Left ventricle myocardium superior (tissue), 1 donor: ENCODE measurements at regions not wholly inside any gene's neighbourhood (a gene's known extent, or its start where the extent isn't known, plus 50 kb on each side); places are given as distances from the start of the nearest gene placed in this dataset.

ENCODE experiments used
- ATAC-seq: fragments of 200-7000 bp; cut with Tn5 transposase; one replicate; pipeline ENCODE4 v1.9.1; 2020; ENCODE audit warnings: mild to moderate bottlenecking, moderate library complexity
- DNase-seq: peaks from one replicate; pipeline ENCODE4 v3.0.0-alpha.2; 2020
- intact Hi-C: fragments of 100-400 bp; cut with micrococcal nuclease; formaldehyde crosslinking; loops from one replicate; pipeline ENCODE4 v1.11.0; 2022
- donor health status: DM: no; HTN: yes; CAD: no; lungs with severe emphysema.

DNA sequence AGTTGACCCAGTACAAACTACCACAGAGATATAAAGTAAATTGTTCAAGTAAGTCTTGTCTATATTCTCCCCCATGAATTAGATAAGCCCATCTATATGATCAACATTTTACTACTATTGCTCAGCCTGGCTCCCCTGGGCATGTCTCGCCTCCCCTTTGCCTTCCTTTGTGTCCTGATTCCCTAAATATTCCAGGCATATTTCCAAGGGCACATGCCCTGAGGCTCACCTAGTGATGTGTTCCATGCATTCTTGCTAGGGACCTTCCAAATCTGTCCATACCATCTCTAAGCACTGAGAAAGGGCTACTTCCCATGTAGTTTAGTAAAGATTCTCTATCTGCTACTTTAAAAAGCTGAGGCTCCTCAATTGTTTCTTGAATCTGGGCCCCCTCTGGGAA lies 163.1 kb upstream of the ADRA1D start:
- DNase-seq (no peak), ATAC-seq (no peak)
- intact Hi-C loops: no loop called here

DNA sequence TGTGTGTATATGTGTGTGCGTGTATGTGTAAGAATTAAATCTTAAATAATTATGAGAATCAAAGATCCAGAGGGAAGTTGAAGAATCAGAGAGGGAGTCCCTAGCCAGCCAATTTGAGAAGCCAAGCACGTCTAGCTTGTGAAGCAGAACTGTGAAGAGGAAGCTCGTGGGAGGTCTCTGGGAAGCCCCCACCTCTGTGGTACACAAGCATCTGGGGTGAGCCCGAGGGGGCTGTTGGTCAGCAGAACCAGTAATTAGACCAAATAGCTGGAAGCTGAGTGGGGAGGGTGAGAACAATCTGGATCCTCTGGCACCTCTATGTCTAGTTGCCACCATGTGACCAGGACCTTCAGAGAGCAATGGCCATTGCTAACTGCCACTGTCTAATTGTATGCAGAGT lies 162.7 kb upstream of the ADRA1D start:
- DNase-seq (no peak), ATAC-seq (no peak)
- intact Hi-C loops: no loop called here

DNA sequence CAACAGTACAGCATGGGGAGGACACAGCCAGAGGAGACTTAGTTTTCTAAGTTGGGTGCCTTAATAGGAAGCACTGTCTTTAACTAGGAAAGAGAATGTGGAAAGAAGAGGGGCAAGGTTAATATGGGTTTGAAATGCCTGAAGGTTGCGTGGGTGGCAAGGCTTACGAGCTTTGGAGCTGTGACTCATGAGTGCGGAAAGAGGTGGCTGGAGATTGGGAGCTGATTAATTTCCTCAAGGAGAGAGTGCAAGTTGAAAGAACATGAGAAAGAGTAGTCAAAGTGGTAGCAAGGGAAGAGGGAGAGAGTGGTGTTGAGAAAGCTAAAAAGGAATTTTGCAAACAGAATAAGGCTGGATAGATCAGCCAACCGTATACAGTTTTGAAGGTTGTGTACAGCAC lies 157.5 kb upstream of the ADRA1D start:
- DNase-seq (no peak), ATAC-seq (no peak)
- intact Hi-C loops: no loop called here

DNA sequence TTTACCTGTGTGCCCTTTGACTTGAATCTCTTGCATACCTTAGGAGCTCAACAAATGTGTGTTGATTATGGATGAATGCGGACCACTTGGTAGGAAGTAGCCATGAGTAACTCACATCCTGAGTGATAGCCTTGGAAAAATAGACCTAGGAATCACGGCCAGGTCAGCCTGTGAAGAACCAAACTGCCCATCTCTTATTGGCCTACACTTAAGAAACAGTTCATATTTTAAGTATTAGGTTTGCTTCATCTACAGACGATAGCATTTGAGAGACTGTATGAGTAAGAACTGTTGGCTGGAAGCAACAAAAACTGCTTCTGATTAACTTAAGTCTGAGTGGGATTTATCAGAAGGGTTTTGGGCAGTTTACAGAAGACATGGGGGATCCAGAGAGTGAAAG lies 152.5 kb upstream of the ADRA1D start:
- ATAC-seq (no peak), DNase-seq (no peak)
- intact Hi-C loops: no loop called here

DNA sequence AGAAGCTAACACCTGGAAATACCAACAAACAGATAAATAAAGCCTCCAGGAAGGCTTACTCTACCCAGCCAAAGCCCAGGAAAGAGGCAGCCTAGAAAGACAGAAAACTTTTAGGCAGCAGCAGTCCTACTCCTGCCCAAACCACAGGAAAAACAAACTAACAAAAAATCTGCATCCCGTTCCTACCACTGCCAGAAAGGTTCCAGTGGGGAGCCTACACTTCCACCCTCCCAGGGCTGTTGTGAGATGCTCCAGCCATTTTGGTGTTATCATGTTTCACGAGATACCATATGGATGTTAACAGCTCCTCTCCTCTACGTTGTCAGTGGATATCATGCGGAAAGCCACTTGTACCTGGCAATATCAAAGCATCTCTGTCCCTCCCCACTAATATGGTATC lies 135.9 kb upstream of the ADRA1D start:
- intact Hi-C loops: no loop called here
- ATAC-seq (no peak), DNase-seq (no peak)

DNA sequence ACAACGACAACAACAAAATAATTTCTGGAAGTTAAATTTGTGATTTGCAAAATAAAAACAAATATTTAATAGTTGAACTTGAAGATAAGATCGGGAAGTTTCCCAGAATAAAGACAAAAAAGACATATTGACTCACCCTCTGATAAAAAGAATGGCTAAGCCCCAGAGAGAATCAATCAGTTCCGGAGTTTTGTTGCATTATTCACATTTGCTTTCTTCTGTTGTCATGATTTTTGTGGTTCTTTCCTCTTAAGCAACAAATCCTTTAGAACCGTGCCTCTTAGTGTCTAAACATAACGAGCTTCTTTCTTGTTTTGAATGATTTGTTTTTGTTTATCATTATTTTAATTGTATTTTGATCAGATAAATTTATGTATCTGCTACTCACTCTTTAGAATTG lies 134.9 kb upstream of the ADRA1D start:
- intact Hi-C loops: no loop called here
- no peak for DNase-seq
- ATAC-seq: no peak

- no peak for DNase-seq
- intact Hi-C loops: no loop called here
- no peak for ATAC-seq
These were observed 126.8 kb upstream of the ADRA1D start for GRCh38 chr20:4375881-4376280.

DNA sequence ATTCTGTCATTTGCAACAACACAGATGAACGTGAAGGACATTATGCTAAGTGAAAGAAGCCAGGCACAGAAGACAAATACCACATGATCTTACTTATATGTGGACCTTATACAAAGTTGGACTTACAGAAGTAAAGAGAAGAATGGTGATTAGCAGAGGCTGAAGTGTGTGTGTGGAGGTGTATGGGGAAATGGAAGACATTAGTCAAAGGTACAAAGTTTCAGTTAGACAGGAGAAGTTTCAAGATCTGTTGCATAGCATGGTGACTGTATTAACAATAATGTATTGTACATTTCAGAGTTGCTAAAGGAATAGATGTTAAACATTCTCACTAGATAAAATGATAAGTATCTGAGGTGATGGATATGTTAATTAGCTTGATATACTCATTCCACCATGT lies 124.4 kb upstream of the ADRA1D start:
- DNase-seq: no peak
- no peak for ATAC-seq
- intact Hi-C loops: no loop called here

- ATAC-seq: no peak
These were observed 122.7 kb upstream of the ADRA1D start for GRCh38 chr20:4371623-4372251.

DNA sequence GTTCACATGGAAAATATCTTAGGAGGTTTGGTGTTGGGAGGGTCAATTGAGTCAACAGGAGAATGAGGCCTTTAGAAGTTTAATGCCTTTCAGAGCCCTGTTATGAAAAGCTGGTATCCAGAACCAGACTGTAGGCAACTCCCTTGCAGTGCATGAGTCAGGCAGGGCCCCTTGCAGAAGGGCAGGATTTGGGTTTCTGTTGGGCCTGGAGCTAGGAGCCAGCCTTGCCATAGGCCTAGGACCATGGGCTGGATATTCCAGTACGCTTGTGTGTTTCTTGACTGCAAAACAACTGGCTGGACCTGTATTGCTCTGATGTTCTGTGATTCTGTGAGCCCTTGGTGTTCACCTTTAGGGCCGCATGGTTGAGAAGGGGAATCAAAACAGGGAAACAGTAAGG lies 121.8 kb upstream of the ADRA1D start:
- ATAC-seq (no peak), DNase-seq (no peak)
- intact Hi-C loops: no loop called here

More at GRCh38 chr20:4371623-4372251, 122.7 kb upstream of the ADRA1D start:
- DNase-seq: no peak
- intact Hi-C loops: no loop called here

- intact Hi-C loops: no loop called here
- ATAC-seq: no peak
- DNase-seq: no peak
These were observed 120.7 kb upstream of the ADRA1D start for GRCh38 chr20:4369798-4370124.

GRCh38 chr20:4369119-4369797 lies 120.2 kb upstream of the ADRA1D start:
- DNase-seq: no peak
- intact Hi-C loops: no loop called here
- ATAC-seq: no peak

- intact Hi-C loops: no loop called here
- no peak for ATAC-seq
These were observed 117.0 kb upstream of the ADRA1D start for GRCh38 chr20:4366076-4366475.

DNA sequence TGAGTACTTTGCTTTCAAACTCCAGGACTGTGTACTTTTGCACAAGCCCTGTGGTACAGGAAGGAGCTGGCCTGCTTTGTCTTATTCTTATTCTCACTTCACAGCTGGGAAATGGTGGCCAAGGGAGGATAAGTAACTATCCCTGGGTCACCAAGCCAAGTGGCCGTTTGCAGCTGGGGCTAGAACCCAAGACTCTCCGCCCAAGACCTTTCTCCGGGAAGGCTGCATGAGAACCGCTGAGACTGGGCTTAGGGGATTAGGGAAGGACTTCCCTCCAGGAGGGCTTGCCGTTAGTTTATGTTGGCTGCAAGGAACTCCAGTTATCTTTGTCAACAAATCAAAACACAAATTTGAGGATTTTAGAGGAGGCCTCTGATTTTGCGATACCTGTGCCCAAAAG lies 109.5 kb upstream of the ADRA1D start:
- intact Hi-C loops: no loop called here
- ATAC-seq: peak; percentile 41
- DNase-seq: no peak

More at GRCh38 chr20:4366076-4366475, 117.0 kb upstream of the ADRA1D start:
- DNase-seq: no peak

GRCh38 chr20:4352348-4352747 lies 103.3 kb upstream of the ADRA1D start:
- no peak for DNase-seq
- no peak for ATAC-seq
- intact Hi-C loops: no loop called here

GRCh38 chr20:4350096-4350495 lies 101.0 kb upstream of the ADRA1D start:
- intact Hi-C loops: no loop called here
- DNase-seq (no peak), ATAC-seq (no peak)

- intact Hi-C loops: no loop called here
- no peak for ATAC-seq
- no peak for DNase-seq
These were observed 95.6 kb upstream of the ADRA1D start for GRCh38 chr20:4344670-4345069.

DNA sequence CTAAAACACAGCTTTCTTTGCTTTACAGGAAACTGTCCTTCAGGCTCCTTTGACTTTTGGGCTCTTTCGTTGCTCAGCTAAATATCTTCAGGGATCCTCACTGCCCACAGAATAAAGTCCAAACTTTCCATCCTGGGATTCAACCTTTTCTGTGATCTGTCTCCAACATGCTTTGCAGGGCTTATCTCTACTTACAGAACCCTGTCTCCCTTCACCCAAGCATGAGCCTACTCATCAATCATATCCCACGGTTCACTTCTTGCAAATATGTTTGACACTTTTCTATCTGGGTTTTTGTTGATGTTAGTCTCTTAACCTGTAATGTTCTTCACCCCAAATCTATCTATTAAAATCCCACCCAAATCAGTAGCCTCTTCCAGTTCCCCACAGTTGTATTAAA lies 93.5 kb upstream of the ADRA1D start:
- DNase-seq: no peak
- ATAC-seq: no peak
- intact Hi-C loops: no loop called here

- no peak for ATAC-seq
- intact Hi-C loops: no loop called here
- DNase-seq: no peak
These were observed 92.9 kb upstream of the ADRA1D start for GRCh38 chr20:4341804-4342485.

DNA sequence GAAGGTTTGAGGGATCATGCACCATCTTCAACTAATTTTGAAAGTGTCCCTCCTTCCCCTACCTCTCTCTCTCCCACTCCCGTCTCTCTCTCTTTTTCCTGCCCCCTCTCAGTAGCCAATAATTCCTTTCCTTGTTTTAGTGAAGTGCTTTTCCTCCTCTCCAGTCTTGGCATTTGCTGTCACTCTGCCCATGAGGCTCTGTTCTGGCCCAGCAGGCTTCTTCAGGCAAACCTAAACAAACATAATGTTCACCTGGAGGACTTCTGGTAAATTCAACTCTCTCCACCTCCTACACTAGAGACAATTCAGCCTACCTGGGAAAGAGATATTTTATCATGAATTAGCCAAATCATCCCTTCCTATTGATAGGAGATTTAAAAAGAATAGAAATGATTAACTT lies 86.6 kb upstream of the ADRA1D start:
- DNase-seq (no peak), ATAC-seq (no peak)
- intact Hi-C loops: no loop called here
